Activated B cell treated with CpG ODN at 0.5 μM for 24 hours (primary cell): ENCODE measurements at regions not wholly inside any gene's neighbourhood (a gene's known extent, or its start where the extent isn't known, plus 50 kb on each side); places are given as distances from the start of the nearest gene placed in this dataset.

Experiments used
- ATAC-seq: fragments of 200-7000 bp; cut with Tn5 transposase; one replicate; pipeline ENCODE4 v1.10.0; 2021; ENCODE audit warnings: low read depth, mild to moderate bottlenecking, moderate library complexity
- CTCF ChIA-PET: fragments of 350-600 bp; sonication (Branson Sonifier 250); formaldehyde crosslinking; loops from one replicate; lab custom pipeline; 2021; ENCODE audit warnings: antibody characterized with exemption; lab: Charles Lee
- POLR2A ChIA-PET: fragments of 350-600 bp; sonication (Branson Sonifier 250); formaldehyde crosslinking; loops from one replicate; lab custom pipeline; 2021; ENCODE audit warnings: antibody characterized with exemption; lab: Charles Lee
- DNase-seq: peaks from one replicate; pipeline ENCODE4 v3.0.0; 2022
- H3K27ac Mint-ChIP-seq: one replicate; pipeline ENCODE4 v1.8.0; 2020; ENCODE audit warnings: mixed read lengths
- H3K27me3 Mint-ChIP-seq: one replicate; pipeline ENCODE4 v1.8.0; 2021; ENCODE audit warnings: mixed read lengths
- H3K36me3 Mint-ChIP-seq: one replicate; pipeline ENCODE4 v1.8.0; 2021; ENCODE audit warnings: low read depth, mixed read lengths
- H3K4me1 Mint-ChIP-seq: one replicate; pipeline ENCODE4 v1.8.0; 2021; ENCODE audit warnings: mixed read lengths
- H3K4me3 Mint-ChIP-seq: one replicate; pipeline ENCODE4 v1.8.0; 2020; ENCODE audit warnings: mild to moderate bottlenecking, mixed read lengths
- H3K9me3 Mint-ChIP-seq: one replicate; pipeline ENCODE4 v1.8.0; 2020; ENCODE audit warnings: mixed read lengths
- intact Hi-C: fragments of 100-400 bp; cut with micrococcal nuclease; formaldehyde crosslinking; loops from one replicate; pipeline ENCODE4 v1.15.1; 2024
- TF ChIP-seq, protein P1 (sequence below): fragments of 200-600 bp; IDR thresholded peaks from one replicate; pipeline ENCODE4 v1.8.0; 2022; ENCODE audit warnings: antibody characterized with exemption, mild to moderate bottlenecking

GRCh38 chr5:136506131-136506530, 140.8 kb upstream of the TRPC7 start:
- ATAC-seq (no peak), DNase-seq (no peak)
- TF ChIP-seq, protein P1, sequence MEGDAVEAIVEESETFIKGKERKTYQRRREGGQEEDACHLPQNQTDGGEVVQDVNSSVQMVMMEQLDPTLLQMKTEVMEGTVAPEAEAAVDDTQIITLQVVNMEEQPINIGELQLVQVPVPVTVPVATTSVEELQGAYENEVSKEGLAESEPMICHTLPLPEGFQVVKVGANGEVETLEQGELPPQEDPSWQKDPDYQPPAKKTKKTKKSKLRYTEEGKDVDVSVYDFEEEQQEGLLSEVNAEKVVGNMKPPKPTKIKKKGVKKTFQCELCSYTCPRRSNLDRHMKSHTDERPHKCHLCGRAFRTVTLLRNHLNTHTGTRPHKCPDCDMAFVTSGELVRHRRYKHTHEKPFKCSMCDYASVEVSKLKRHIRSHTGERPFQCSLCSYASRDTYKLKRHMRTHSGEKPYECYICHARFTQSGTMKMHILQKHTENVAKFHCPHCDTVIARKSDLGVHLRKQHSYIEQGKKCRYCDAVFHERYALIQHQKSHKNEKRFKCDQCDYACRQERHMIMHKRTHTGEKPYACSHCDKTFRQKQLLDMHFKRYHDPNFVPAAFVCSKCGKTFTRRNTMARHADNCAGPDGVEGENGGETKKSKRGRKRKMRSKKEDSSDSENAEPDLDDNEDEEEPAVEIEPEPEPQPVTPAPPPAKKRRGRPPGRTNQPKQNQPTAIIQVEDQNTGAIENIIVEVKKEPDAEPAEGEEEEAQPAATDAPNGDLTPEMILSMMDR, result no peak
- no peaks in the 10 kb centered on the region for H3K9me3 Mint-ChIP-seq
- no peak overlapping the region for H3K4me3 Mint-ChIP-seq
- no peaks in the 10 kb centered on the region for H3K36me3 Mint-ChIP-seq
- intact Hi-C loops, result no loop called here
- CTCF ChIA-PET, result no interaction called here
- no peaks in the 10 kb centered on the region for H3K4me1 Mint-ChIP-seq
- H3K27ac Mint-ChIP-seq, result no peak overlapping the region
- H3K27me3 Mint-ChIP-seq, result no peaks in the 10 kb centered on the region
- POLR2A ChIA-PET, result no interaction called here

DNA sequence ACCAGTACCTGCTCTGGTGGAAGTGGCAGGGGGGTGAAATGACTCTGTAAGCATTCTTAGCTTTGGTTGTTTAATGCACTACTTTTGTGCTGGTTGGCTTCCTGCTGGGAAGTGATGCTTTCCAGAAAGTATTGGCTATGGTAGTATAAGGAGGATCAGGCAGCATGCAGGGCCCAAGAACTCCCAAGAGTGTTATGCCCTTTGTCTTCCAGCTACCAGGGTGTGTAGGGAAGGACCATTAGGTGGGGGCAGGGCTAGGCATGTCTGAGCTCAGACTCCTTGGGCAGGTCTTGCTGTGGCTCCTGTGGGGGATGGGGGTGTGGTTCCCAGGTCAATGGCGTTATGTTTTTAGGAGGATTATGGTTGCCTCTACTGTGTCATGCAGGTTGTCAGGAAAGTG, 135.8 kb upstream of the TRPC7 start:
- ATAC-seq (no peak), DNase-seq (no peak)
- Mint-ChIP-seq H3K36me3 (no peaks in the 10 kb centered on the region), H3K27me3 (no peaks in the 10 kb centered on the region), H3K9me3 (peaks cover 18% of the 10 kb centered on the region), H3K4me1 (no peaks in the 10 kb centered on the region), H3K4me3 (no peak overlapping the region), H3K27ac (no peak overlapping the region)
- ChIA-PET POLR2A (no interaction called here), CTCF (no interaction called here)
- TF ChIP-seq, protein P1, result no peak
- intact Hi-C loops, result no loop called here

GRCh38 chr5:136492587-136492986, 127.2 kb upstream of the TRPC7 start:
- Mint-ChIP-seq H3K27me3 (no peaks in the 10 kb centered on the region), H3K4me3 (no peak overlapping the region), H3K4me1 (no peaks in the 10 kb centered on the region), H3K36me3 (no peaks in the 10 kb centered on the region), H3K9me3 (peaks cover 13% of the 10 kb centered on the region), H3K27ac (no peak overlapping the region)
- DNase-seq, result no peak
- TF ChIP-seq, protein P1, result no peak
- ATAC-seq, result no peak
- intact Hi-C loops, result no loop called here
- ChIA-PET POLR2A (no interaction called here), CTCF (no interaction called here)

DNA sequence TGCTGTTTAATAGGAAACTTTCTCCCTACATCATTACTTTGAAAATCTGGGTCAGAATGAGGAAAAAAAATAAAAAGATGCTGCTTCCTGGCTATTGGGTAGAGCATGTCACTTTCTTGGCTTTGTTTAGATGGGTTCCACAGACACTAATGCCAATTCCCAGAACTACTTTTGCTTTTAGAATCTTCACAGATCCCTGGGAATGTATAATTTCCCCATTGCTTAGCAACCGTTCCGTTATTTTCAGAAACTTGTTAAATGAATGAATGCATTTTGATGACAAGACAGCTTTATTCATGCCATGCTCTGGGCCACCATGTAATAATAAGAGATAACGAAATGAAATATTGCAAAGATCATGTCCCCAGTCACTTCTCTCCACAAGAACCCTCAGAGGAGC, 126.5 kb upstream of the TRPC7 start:
- CTCF ChIA-PET, result no interaction called here
- no peak overlapping the region for H3K27ac Mint-ChIP-seq
- POLR2A ChIA-PET, result no interaction called here
- H3K9me3 Mint-ChIP-seq, result peaks cover 7% of the 10 kb centered on the region
- ATAC-seq, result no peak
- no peaks in the 10 kb centered on the region for H3K36me3 Mint-ChIP-seq
- intact Hi-C loops, result no loop called here
- H3K27me3 Mint-ChIP-seq, result no peaks in the 10 kb centered on the region
- no peaks in the 10 kb centered on the region for H3K4me1 Mint-ChIP-seq
- no peak for DNase-seq
- TF ChIP-seq, protein P1, result no peak
- H3K4me3 Mint-ChIP-seq, result no peak overlapping the region

DNA sequence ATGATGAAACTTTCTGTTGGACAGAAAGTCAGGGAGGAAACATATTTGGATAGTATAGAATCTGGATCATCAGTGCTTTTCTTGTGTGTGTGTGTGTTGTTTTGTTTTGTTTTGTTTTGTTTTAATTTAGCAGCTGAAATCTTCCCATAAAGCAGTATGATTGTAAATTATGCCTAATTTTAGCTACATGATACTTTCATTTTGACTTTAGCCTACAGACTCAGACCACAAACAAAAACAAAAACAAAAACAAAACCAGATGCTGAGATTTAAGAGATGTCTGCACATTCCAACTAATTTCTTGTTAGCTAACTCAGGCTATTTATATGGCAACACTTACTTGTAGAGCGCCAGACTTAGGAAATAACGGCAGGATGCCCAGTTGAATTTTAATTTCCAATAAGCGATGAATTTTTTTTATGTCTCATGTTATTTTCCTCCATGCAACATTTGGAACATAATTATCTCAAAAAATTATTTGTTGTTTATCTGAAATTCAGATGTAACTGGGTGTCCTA, 119.5 kb upstream of the TRPC7 start:
- H3K27me3 Mint-ChIP-seq, result no peaks in the 10 kb centered on the region
- no peak for DNase-seq
- H3K4me3 Mint-ChIP-seq, result no peak overlapping the region

More for the DNA sequence above, 119.5 kb upstream of the TRPC7 start:
- CTCF ChIA-PET, result no interaction called here
- Mint-ChIP-seq H3K9me3 (no peaks in the 10 kb centered on the region), H3K4me1 (no peaks in the 10 kb centered on the region), H3K36me3 (no peaks in the 10 kb centered on the region), H3K27ac (no peak overlapping the region)
- intact Hi-C loops, result no loop called here
- no peak for ATAC-seq
- POLR2A ChIA-PET, result no interaction called here
- TF ChIP-seq, protein P1, result no peak
